GM12872 (cell line): ENCODE measurements at regions not wholly inside any gene's neighbourhood (a gene's known extent, or its start where the extent isn't known, plus 50 kb on each side); places are given as distances from the start of the nearest gene placed in this dataset.

Experiments used
- CTCF ChIP-seq: IDR thresholded peaks from 3 replicates; pipeline ENCODE4 v1.5.1; 2011; ENCODE audit warnings: low read depth, mild to moderate bottlenecking, low read length, moderate library complexity; ENCODE audit not compliant: insufficient read depth

GRCh38 chr3:198096015-198096414, 136.0 kb downstream of the LMLN start:
- TF ChIP-seq CTCF: no peak

- no peak for TF ChIP-seq CTCF
Measured at GRCh38 chr3:198097048-198097447, 137.0 kb downstream of the LMLN start.

GRCh38 chr3:198106265-198106664, 146.2 kb downstream of the LMLN start:
- no peak for TF ChIP-seq CTCF

GRCh38 chr3:198107840-198108734, 148.1 kb downstream of the LMLN start:
- TF ChIP-seq CTCF: no peak

GRCh38 chr3:198109883-198110282, 149.9 kb downstream of the LMLN start:
- no peak for TF ChIP-seq CTCF

- TF ChIP-seq CTCF: no peak
Measured at GRCh38 chr3:198112031-198112430, 152.0 kb downstream of the LMLN start.

GRCh38 chr3:198113206-198114053, 153.4 kb downstream of the LMLN start:
- TF ChIP-seq CTCF: no peak
